ENCODE measurements at regions not wholly inside any gene's neighbourhood (a gene's known extent, or its start where the extent isn't known, plus 50 kb on each side); places are given as distances from the start of the nearest gene placed in this dataset.

DNA sequence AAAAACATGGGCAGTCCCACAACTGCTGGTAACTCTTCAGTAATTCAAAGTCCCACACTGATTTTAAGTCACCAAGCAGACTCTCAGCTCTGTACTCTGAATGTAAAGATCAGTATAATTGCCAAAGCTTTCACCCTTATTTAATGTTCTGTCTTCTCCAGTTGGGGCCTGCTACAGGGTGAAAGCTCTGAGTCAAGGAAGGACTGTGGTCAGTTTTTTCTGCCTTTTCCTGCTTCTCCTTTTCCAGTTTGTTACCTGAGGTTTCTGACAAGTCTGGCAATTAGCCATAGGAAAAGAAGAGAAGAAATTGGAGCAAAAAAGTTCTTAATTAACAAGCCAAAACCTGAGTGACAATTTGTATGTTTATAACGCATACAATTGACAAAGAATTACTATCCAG lies 279.3 kb downstream of the RBM26 start:
- no peak overlapping the region for H3K4me3 ChIP-seq
- no peaks in the 10 kb centered on the region for H3K9me3 ChIP-seq (replicated peaks in 1 of 3)
- H3K4me1 ChIP-seq (replicated peaks in 1 of 2), result no peaks in the 10 kb centered on the region
- intact Hi-C loops (cut with DNase I), result no loop called here
- H3K36me3 ChIP-seq (replicated peaks in 1 of 2), result no peaks in the 10 kb centered on the region
- H3K27ac ChIP-seq, result no peak overlapping the region
- 67 to 87% (median 81%) methylated on average over 1 of the region's 1 CpG for WGBS, 4 donors
- TF ChIP-seq, protein P1, sequence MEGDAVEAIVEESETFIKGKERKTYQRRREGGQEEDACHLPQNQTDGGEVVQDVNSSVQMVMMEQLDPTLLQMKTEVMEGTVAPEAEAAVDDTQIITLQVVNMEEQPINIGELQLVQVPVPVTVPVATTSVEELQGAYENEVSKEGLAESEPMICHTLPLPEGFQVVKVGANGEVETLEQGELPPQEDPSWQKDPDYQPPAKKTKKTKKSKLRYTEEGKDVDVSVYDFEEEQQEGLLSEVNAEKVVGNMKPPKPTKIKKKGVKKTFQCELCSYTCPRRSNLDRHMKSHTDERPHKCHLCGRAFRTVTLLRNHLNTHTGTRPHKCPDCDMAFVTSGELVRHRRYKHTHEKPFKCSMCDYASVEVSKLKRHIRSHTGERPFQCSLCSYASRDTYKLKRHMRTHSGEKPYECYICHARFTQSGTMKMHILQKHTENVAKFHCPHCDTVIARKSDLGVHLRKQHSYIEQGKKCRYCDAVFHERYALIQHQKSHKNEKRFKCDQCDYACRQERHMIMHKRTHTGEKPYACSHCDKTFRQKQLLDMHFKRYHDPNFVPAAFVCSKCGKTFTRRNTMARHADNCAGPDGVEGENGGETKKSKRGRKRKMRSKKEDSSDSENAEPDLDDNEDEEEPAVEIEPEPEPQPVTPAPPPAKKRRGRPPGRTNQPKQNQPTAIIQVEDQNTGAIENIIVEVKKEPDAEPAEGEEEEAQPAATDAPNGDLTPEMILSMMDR (IDR thresholded peaks at IDR 0.05), result no peak
- TF ChIP-seq POLR2A (IDR thresholded peaks at IDR 0.05), result no peak
- no peaks in the 10 kb centered on the region for H3K27me3 ChIP-seq
- no peak for DNase-seq

- Histone ChIP-seq H3K4me1 (replicated peaks in 1 of 2) (no peaks in the 10 kb centered on the region), H3K27me3 (no peaks in the 10 kb centered on the region), H3K36me3 (replicated peaks in 1 of 2) (no peaks in the 10 kb centered on the region), H3K27ac (no peak overlapping the region), H3K9me3 (replicated peaks in 1 of 3) (no peaks in the 10 kb centered on the region), H3K4me3 (no peak overlapping the region)
- TF ChIP-seq, protein P1 (IDR thresholded peaks at IDR 0.05), result no peak
- WGBS, 4 donors, result 83 to 97% (median 96%) methylated on average over 2 of the region's 2 CpGs
- DNase-seq, result no peak
- intact Hi-C loops (cut with DNase I), result no loop called here
Measured at GRCh38 chr13:79124183-79124582, 281.9 kb downstream of the RBM26 start.

DNA sequence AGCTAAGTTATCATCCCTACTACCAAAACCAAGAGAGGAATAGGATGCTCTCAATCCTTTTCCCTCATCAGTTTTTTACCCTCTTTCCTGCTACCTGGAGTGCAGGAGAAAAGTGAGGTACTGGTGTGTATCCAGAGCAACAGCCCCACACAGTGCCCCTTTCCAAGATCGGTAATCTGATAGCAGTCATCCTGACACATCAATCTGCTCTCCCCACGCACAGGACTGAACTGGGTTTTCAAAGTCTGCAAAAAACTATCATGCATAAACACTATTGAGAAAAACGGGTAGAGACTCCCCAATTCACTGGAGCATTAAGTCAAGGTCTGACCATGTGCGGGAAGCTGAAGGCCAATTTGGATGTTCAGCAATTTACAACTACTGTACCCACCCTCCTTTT lies 284.8 kb downstream of the RBM26 start:
- 35 to 50% (median 39%) methylated on average over 4 of the region's 4 CpGs for WGBS, 4 donors

GRCh38 chr13:79119578-79120107 lies 286.4 kb downstream of the RBM26 start:
- no peaks in the 10 kb centered on the region for H3K4me1 ChIP-seq (replicated peaks in 1 of 2)
- TF ChIP-seq POLR2A (IDR thresholded peaks at IDR 0.05), result no peak
- TF ChIP-seq, protein P1 (IDR thresholded peaks at IDR 0.05), result no peak
- H3K27me3 ChIP-seq, result no peaks in the 10 kb centered on the region
- no peak overlapping the region for H3K4me3 ChIP-seq
- H3K27ac ChIP-seq, result no peak overlapping the region
- H3K9me3 ChIP-seq (replicated peaks in 1 of 3), result no peaks in the 10 kb centered on the region
- DNase-seq, result no peak
- no peaks in the 10 kb centered on the region for H3K36me3 ChIP-seq (replicated peaks in 1 of 2)
- 90 to 97% (median 92%) methylated on average over 15 to 34 of the region's 34 CpGs for WGBS, 4 donors
- intact Hi-C loops (cut with DNase I), result no loop called here

More for the DNA sequence above, 284.8 kb downstream of the RBM26 start:
- TF ChIP-seq, protein P1 (IDR thresholded peaks at IDR 0.05), result no peak
- intact Hi-C loops (cut with DNase I), result no loop called here
- no peaks in the 10 kb centered on the region for H3K27me3 ChIP-seq
- H3K27ac ChIP-seq, result no peak overlapping the region
- no peaks in the 10 kb centered on the region for H3K9me3 ChIP-seq (replicated peaks in 1 of 3)
- no peaks in the 10 kb centered on the region for H3K36me3 ChIP-seq (replicated peaks in 1 of 2)
- no peaks in the 10 kb centered on the region for H3K4me1 ChIP-seq (replicated peaks in 1 of 2)
- H3K4me3 ChIP-seq, result no peak overlapping the region
- no peak for DNase-seq

Data from adrenal gland (tissue), 9 donors.